K562 (cell line): ENCODE measurements at regions not wholly inside any gene's neighbourhood (a gene's known extent, or its start where the extent isn't known, plus 50 kb on each side); places are given as distances from the start of the nearest gene placed in this dataset.
A peak's percentile ranks its signal among the peaks of the same experiment; 100 is the strongest.

Experiments used
- ATF1 ChIP-seq, 2 experiments: fragments of 450-650 bp in 1 of 2; IDR thresholded peaks; 2 replicates each; pipeline ENCODE4 v1.6.1; 2016; ENCODE audit warnings: missing compliant biosample characterization in 1 of 2, missing genetic modification characterization in 1 of 2
- CBFB ChIP-seq: sonication (generic); formaldehyde crosslinking; IDR thresholded peaks from 2 replicates; pipeline ENCODE4 v1.4.0; 2020; ENCODE audit warnings: mild to moderate bottlenecking, missing genetic modification reagents
- CBX8 ChIP-seq: fragments of 200-600 bp; sonication (generic); IDR thresholded peaks from 2 replicates; pipeline ENCODE4 v1.6.1; 2012; ENCODE audit warnings: borderline replicate concordance, mixed run types, low read depth, mild to moderate bottlenecking, moderate library complexity, mixed read lengths, low read length, control low read depth, inconsistent platforms; ENCODE audit not compliant: poor library complexity, severe bottlenecking; ENCODE audit errors: extremely low read depth
- COPS2 ChIP-seq: fragments of 450-650 bp; conservative IDR thresholded peaks from 2 replicates; pipeline ENCODE4 v1.6.1; 2016; ENCODE audit warnings: mild to moderate bottlenecking, moderate library complexity
- DLX4 ChIP-seq: fragments of 250-450 bp; sonication (Bioruptor Pico); IDR thresholded peaks from 2 replicates; pipeline ENCODE4 v1.6.1; 2021; ENCODE audit warnings: mild to moderate bottlenecking
- ERF ChIP-seq: fragments of 450-650 bp; formaldehyde crosslinking; IDR thresholded peaks from 2 replicates; pipeline ENCODE4 v1.4.0; 2020; ENCODE audit warnings: mild to moderate bottlenecking, mixed read lengths
- KLF1 ChIP-seq: fragments of 450-650 bp; IDR thresholded peaks from 2 replicates; pipeline ENCODE4 v1.6.1; 2016; ENCODE audit warnings: missing genetic modification characterization, missing compliant biosample characterization
- MTA3 ChIP-seq: fragments of 450-650 bp; formaldehyde crosslinking; IDR thresholded peaks from 2 replicates; pipeline ENCODE4 v1.6.1; 2017; ENCODE audit warnings: mild to moderate bottlenecking, borderline replicate concordance
- NFIC ChIP-seq: fragments of 450-650 bp; IDR thresholded peaks from 2 replicates; pipeline ENCODE4 v1.6.1; 2017; ENCODE audit warnings: mild to moderate bottlenecking, inconsistent platforms
- NR4A1 ChIP-seq, 2 experiments: fragments of 250-450 bp in 1 of 2; fragments of 450-650 bp in 1 of 2; sonication (Bioruptor Pico) in 1 of 2; IDR thresholded peaks; 2 replicates each; pipeline versions ENCODE4 v1.4.0 to v1.6.1; 2016 to 2020; ENCODE audit warnings: mild to moderate bottlenecking in 2 of 2, missing compliant biosample characterization in 1 of 2, missing genetic modification characterization in 1 of 2, moderate library complexity in 1 of 2
- RBFOX2 ChIP-seq: fragments of 200-400 bp; formaldehyde crosslinking; IDR thresholded peaks from 2 replicates; pipeline ENCODE4 v1.6.1; 2017; ENCODE audit warnings: low read depth, mild to moderate bottlenecking, low read length, moderate library complexity
- SP2 ChIP-seq: IDR thresholded peaks from 2 replicates; pipeline ENCODE4 v1.6.1; 2011; ENCODE audit warnings: mild to moderate bottlenecking, low read depth, low read length, moderate library complexity; ENCODE audit not compliant: poor library complexity, severe bottlenecking; ENCODE audit errors: extremely low read depth
- TCF3 ChIP-seq: sonication (generic); formaldehyde crosslinking; IDR thresholded peaks from 2 replicates; pipeline ENCODE4 v1.4.0; 2020; ENCODE audit warnings: mild to moderate bottlenecking, missing genetic modification reagents
- TRIM25 ChIP-seq: fragments of 450-650 bp; IDR thresholded peaks from 2 replicates; pipeline ENCODE4 v1.7.0; 2016; ENCODE audit warnings: borderline replicate concordance
- ZNF518B ChIP-seq: fragments of 250-450 bp; sonication (Bioruptor Pico); IDR thresholded peaks from 2 replicates; pipeline ENCODE4 v1.5.0; 2021; ENCODE audit warnings: mild to moderate bottlenecking, moderate library complexity
- TF ChIP-seq, protein P1 (sequence below): fragments of 250-450 bp; sonication (Bioruptor Pico); IDR thresholded peaks from 2 replicates; pipeline ENCODE4 v1.8.0; 2022; ENCODE audit warnings: moderate library complexity, mild to moderate bottlenecking, inconsistent platforms
- TF ChIP-seq, protein P2 (sequence below): fragments of 450-650 bp; conservative IDR thresholded peaks from 2 replicates; pipeline ENCODE4 v1.6.1; 2016; ENCODE audit warnings: missing genetic modification characterization, low read depth, mild to moderate bottlenecking, control low read depth, missing compliant biosample characterization

DNA sequence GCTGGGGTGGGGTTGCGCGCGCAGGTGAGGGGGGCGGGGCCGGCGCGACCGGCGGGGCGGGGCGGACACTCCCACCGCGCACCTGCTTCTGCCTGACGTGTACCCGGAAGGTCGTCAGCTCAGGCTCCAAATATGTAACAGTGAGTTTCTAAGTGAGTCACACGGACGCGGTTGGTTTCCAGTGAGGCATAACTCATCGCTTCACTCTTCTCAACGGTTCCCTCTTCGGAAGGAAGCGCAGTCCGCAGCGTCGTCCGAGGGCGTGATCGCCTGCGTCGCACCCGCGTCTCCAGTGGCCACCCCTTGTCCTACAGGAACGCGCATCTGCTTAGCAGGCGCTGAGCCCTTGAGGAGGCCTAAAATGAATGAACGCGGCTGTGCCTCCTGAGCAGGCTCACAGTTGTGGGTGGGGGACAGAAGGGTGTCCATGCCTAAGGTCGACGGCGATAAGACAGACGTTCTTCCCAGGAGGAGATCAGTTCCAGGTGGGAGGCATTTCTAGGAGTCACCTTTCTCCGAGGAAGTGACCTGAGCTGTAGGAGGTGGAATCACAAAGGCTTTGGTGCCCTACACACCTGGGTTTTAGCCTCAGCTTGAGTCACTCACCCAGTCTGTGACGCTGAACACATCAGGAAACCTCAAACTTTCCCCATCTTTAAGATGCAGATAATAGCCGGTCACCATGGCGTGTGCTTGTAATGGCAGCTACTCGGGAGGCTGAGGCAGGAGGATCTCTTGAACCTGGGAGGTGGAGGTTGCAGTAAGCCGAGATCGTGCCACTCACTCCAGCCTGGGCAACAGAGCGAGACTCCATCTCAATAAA, 50.9 kb upstream of the EZR start (continued):
- TF ChIP-seq TRIM25 (peak; percentile 72; the same call in 1 of the 2 replicates), ATF1 (CRISPR knock-in tag; IDR thresholded peaks at IDR 0.05) (no peak), ATF1 (tag; IDR thresholded peaks at IDR 0.05) (peak; percentile 88), ZNF518B (CRISPR knock-in tag) (no peak), DLX4 (no peak), CBFB (peak; percentile 93), SP2 (no peak), MTA3 (peak; percentile 94), COPS2 (no peak), ERF (CRISPR knock-in tag) (peak; percentile 58; the same call in 1 of the 2 replicates), TCF3 (CRISPR knock-in tag) (peak; percentile 59), NR4A1 (CRISPR knock-in tag; IDR thresholded peaks at IDR 0.05) (peak; percentile 93; the same call in 1 of the 2 replicates), NR4A1 (tag; IDR thresholded peaks at IDR 0.05) (peak; percentile 15; the same call in 1 of the 2 replicates), KLF1 (peak; percentile 78; the same call in 1 of the 2 replicates), CBX8 (no peak), RBFOX2 (peak; percentile 94), NFIC (peak; percentile 15; the same call in 1 of the 2 replicates)
- TF ChIP-seq, protein P1, sequence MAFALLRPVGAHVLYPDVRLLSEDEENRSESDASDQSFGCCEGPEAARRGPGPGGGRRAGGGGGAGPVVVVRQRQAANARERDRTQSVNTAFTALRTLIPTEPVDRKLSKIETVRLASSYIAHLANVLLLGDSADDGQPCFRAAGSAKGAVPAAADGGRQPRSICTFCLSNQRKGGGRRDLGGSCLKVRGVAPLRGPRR (CRISPR knock-in tag), result no peak
- TF ChIP-seq, protein P2, sequence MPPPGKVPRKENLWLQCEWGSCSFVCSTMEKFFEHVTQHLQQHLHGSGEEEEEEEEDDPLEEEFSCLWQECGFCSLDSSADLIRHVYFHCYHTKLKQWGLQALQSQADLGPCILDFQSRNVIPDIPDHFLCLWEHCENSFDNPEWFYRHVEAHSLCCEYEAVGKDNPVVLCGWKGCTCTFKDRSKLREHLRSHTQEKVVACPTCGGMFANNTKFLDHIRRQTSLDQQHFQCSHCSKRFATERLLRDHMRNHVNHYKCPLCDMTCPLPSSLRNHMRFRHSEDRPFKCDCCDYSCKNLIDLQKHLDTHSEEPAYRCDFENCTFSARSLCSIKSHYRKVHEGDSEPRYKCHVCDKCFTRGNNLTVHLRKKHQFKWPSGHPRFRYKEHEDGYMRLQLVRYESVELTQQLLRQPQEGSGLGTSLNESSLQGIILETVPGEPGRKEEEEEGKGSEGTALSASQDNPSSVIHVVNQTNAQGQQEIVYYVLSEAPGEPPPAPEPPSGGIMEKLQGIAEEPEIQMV (tag), result peak; percentile 99
